Brain microvascular endothelial cell (primary cell): ENCODE measurements at regions not wholly inside any gene's neighbourhood (a gene's known extent, or its start where the extent isn't known, plus 50 kb on each side); places are given as distances from the start of the nearest gene placed in this dataset.

ENCODE experiments used
- DNase-seq: peaks from one replicate; pipeline ENCODE4 v3.0.0-alpha.2; 2020
- H3K27ac ChIP-seq: fragments of 250-450 bp; sonication (Bioruptor Pico); 2 replicates; pipeline ENCODE4 v1.5.1; 2020; ENCODE audit warnings: mild to moderate bottlenecking, moderate library complexity
- H3K27me3 ChIP-seq: fragments of 250-450 bp; sonication (Bioruptor Pico); replicated peaks from 2 replicates; pipeline ENCODE4 v1.5.1; 2020; ENCODE audit warnings: mild to moderate bottlenecking
- H3K36me3 ChIP-seq: fragments of 250-450 bp; sonication (Bioruptor Pico); replicated peaks from 2 replicates; pipeline ENCODE4 v1.5.1; 2020; ENCODE audit warnings: mild to moderate bottlenecking
- H3K4me3 ChIP-seq: 2 replicates; pipeline ENCODE4 v1.5.1; 2011; ENCODE audit warnings: low read depth, mild to moderate bottlenecking, control low read depth, low read length, moderate library complexity
- CTCF ChIP-seq: IDR thresholded peaks from 2 replicates; pipeline ENCODE4 v1.5.1; 2011; ENCODE audit warnings: low read depth, mild to moderate bottlenecking, moderate library complexity, low read length, control low read depth, inconsistent platforms; ENCODE audit errors: missing control alignments
- in situ Hi-C: cut with HindIII; loops from 2 replicates; pipeline ENCODE4 v1.10.0; 2017; ENCODE audit warnings: low sequenced_read_pairs, low pct_ligation_motif_present

DNA sequence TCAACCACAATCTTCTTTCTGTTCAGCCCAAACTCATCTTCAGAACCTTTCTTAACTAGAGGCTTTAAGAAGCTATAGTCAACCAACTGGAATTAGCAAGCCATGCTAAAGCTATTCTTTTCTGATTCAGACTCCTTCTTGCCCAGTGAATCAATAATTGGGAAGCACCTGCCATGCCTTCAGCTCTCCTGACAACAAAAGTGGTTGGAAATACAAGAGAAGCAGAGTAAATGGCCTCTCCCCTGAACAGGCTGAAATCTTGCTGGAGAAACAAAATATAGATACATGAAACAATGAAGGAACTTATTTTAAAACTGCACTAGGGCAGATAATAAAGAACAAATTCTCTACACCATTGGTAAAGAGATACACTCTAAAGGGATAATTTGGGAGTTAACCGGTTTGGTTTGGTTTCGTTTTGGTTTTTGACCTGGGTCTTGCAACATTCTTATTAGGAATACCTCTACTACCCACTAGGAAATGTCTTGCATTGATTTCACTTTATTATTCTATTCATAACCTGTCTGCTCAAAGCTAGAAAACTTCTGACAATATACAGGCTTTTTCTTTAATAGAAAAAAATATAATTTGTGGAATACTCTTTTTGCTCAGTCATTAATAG lies 173.6 kb upstream of the DYNLRB2 start:
- no peak for TF ChIP-seq CTCF
- in situ Hi-C loops = no loop called here
- Histone ChIP-seq H3K27me3 (no peaks in the 10 kb centered on the region), H3K36me3 (no peaks in the 10 kb centered on the region), H3K27ac (no peak overlapping the region), H3K4me3 (no peak overlapping the region)
- DNase-seq = no peak

DNA sequence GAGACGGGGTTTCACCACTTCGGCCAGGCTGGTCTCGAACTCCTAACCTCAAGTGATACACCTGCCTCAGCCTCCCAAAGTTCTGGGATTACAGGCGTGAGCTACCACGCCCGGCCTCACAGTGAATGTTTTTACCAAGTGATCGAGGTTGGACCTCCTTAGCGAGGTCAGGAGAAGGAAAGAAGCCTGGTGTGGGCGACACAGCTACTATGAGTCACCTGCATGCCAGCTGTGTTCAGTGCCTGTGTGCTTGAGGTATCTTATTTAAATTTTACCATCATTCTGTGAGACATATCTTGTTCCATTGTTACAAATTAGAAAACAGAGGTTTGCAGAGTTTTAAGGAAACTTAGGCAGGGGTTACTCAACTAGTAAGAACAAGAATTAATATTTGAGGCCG lies 174.8 kb upstream of the DYNLRB2 start:
- Histone ChIP-seq H3K27me3 (no peaks in the 10 kb centered on the region), H3K27ac (no peak overlapping the region), H3K36me3 (no peaks in the 10 kb centered on the region), H3K4me3 (no peak overlapping the region)
- no peak for DNase-seq
- in situ Hi-C loops = no loop called here
- no peak for TF ChIP-seq CTCF

DNA sequence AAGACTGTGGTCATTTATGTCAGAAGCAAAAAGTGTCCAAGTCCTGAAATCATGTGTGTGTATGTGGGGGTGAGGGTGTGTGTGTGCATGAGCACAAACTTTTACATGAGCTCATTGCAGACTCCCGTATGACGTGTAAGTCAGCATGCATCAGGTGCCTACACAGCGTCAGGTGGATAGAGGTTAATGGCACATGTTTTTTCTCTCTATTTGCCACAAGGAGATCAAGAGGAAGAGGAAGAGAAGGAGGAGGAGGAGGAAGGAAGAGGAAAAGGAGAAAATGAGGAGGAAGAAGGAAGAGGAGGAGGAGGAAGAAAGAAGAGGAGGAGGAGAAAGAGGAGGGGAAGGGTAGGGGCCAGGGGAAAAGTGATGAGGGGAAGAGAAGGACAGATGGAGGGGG lies 178.0 kb upstream of the DYNLRB2 start:
- in situ Hi-C loops = no loop called here
- no peak for DNase-seq
- no peak overlapping the region for H3K27ac ChIP-seq
- H3K27me3 ChIP-seq = no peaks in the 10 kb centered on the region
- no peaks in the 10 kb centered on the region for H3K36me3 ChIP-seq
- TF ChIP-seq CTCF = no peak
- no peak overlapping the region for H3K4me3 ChIP-seq

DNA sequence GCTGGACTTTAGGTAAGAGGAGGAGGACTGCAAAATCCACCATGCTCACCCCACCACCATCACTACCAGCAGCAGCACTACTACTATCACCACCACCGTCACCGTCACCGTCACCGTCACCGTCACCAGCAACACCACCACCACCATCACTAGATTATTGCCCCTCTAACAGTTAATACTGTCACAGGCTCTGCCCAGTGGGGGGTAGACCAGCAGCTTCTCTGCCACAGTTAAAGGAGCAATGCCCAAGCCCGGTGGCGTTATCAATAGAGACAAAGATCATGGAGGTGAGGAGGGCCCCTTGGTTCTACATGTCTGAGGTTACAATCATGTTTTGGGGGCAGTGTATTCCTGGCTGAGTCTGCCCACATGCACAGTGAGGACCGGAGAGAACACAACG lies 184.4 kb upstream of the DYNLRB2 start:
- DNase-seq = no peak
- Histone ChIP-seq H3K4me3 (no peak overlapping the region), H3K36me3 (no peaks in the 10 kb centered on the region), H3K27me3 (no peaks in the 10 kb centered on the region), H3K27ac (no peak overlapping the region)
- TF ChIP-seq CTCF = no peak
- in situ Hi-C loops = no loop called here

DNA sequence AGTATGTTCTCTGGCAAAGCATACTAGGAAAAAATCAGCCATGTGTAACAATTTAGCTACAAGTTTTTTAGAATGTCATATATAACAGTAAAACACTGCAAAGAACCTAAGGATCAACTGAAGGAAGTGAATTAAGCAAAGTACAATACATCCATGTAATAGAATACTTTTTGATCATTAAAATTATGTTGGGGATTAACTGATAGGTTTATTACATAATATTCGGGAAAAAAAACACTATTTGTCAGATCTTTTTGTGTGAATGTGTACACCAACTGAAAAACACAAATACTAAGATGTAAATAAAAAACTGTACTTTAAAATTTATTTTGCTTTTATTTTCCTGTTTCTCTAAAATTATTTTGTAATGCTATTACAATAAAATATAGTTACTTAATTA lies 185.5 kb upstream of the DYNLRB2 start:
- Histone ChIP-seq H3K4me3 (no peak overlapping the region), H3K27ac (no peak overlapping the region), H3K36me3 (no peaks in the 10 kb centered on the region), H3K27me3 (no peaks in the 10 kb centered on the region)
- DNase-seq = no peak
- TF ChIP-seq CTCF = no peak
- in situ Hi-C loops = no loop called here

DNA sequence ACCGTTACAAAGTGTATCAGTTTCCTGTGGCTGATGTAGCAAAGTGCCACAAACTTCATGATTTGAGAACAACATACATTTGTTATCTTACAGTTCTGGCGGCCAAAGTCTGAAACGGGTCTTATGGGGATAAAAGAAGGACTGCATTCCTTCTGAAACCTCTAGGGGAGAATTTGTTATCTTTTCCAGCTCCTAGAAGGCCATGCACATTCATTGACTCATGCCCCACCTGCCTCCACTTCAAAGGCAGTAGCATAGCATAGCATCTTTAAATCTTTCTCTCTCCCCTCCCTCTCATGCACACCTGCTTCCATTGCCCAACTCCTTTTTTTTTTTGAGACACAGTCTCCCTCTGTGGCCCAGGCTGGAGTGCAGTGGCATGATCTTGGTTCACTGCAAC lies 190.7 kb upstream of the DYNLRB2 start:
- Histone ChIP-seq H3K36me3 (no peaks in the 10 kb centered on the region), H3K27me3 (no peaks in the 10 kb centered on the region), H3K27ac (no peak overlapping the region), H3K4me3 (no peak overlapping the region)
- no peak for TF ChIP-seq CTCF
- in situ Hi-C loops = no loop called here
- DNase-seq = no peak
